IMR-90 (cell line): ENCODE measurements at regions not wholly inside any gene's neighbourhood (a gene's known extent, or its start where the extent isn't known, plus 50 kb on each side); places are given as distances from the start of the nearest gene placed in this dataset.

ENCODE experiments used
- ATAC-seq: fragments of 200-7000 bp; cut with Tn5 transposase; 2 replicates; pipeline ENCODE4 v1.9.1; 2020; ENCODE audit warnings: low read depth, mild to moderate bottlenecking, moderate library complexity
- BruUV-seq: library from RNA; stranded (reverse); fragments of 400-500 nt; replicated peaks from 2 replicates; lab custom pipeline; 2021; lab: Mats Ljungman, UMichigan
- CTCF ChIA-PET: fragments of 300-600 bp; formaldehyde crosslinking; extraction: SDS; loops from one replicate; lab custom pipeline; 2021; ENCODE audit warnings: antibody characterized with exemption; lab: Yijun Ruan, JAX
- POLR2A ChIA-PET: fragments of 300-600 bp; sonication (Branson Sonifier 250); formaldehyde crosslinking; loops from one replicate; lab custom pipeline; 2022; ENCODE audit warnings: antibody characterized with exemption; ENCODE audit not compliant: unreplicated experiment; lab: Charles Lee
- DNase-seq: peaks from one replicate; pipeline ENCODE4 v3.0.0; 2013
- H2AFZ ChIP-seq: replicated peaks from 2 replicates; pipeline ENCODE3; 2013; ENCODE audit warnings: low read length, mild to moderate bottlenecking; ENCODE audit not compliant: poor library complexity
- H2AK5ac ChIP-seq: 2 replicates; pipeline ENCODE4 v1.6.1; 2013; ENCODE audit warnings: low read depth, low read length, inconsistent platforms
- H2AK9ac ChIP-seq: replicated peaks from 2 replicates; pipeline ENCODE3; 2013; ENCODE audit warnings: mild to moderate bottlenecking, low read depth, low read length, moderate library complexity; ENCODE audit not compliant: poor library complexity
- H2BK120ac ChIP-seq: 2 replicates; pipeline ENCODE4 v1.6.1; 2013; ENCODE audit warnings: low read depth, low read length, inconsistent platforms
- H2BK15ac ChIP-seq: 3 replicates; pipeline ENCODE4 v1.6.1; 2013; ENCODE audit warnings: low read depth, low read length, inconsistent platforms
- H2BK20ac ChIP-seq: 2 replicates; pipeline ENCODE4 v1.6.1; 2013; ENCODE audit warnings: low read depth, mild to moderate bottlenecking, inconsistent platforms, low read length, moderate library complexity
- H2BK5ac ChIP-seq: 2 replicates; pipeline ENCODE4 v1.6.1; 2013; ENCODE audit warnings: mild to moderate bottlenecking, low read depth, low read length, inconsistent platforms; ENCODE audit not compliant: poor library complexity, severe bottlenecking
- H3K14ac ChIP-seq: replicated peaks from 2 replicates; pipeline ENCODE4 v1.6.1; 2013; ENCODE audit warnings: low read depth, low read length, inconsistent platforms
- H3K18ac ChIP-seq: 2 replicates; pipeline ENCODE4 v1.6.1; 2013; ENCODE audit warnings: low read depth, low read length, control low read depth
- H3K23ac ChIP-seq: 2 replicates; pipeline ENCODE4 v1.6.1; 2013; ENCODE audit warnings: low read depth, low read length, inconsistent platforms
- H3K27ac ChIP-seq: 2 replicates; pipeline ENCODE4 v1.5.1; 2013; ENCODE audit warnings: mild to moderate bottlenecking, control low read depth, low read length; ENCODE audit not compliant: insufficient read depth
- H3K27me3 ChIP-seq: 2 replicates; pipeline ENCODE4 v1.6.1; 2013; ENCODE audit warnings: low read length; ENCODE audit not compliant: control insufficient read depth, insufficient read depth
- H3K36me3 ChIP-seq: 2 replicates; pipeline ENCODE4 v1.6.1; 2013; ENCODE audit warnings: low read length, mixed read lengths; ENCODE audit not compliant: control insufficient read depth, insufficient read depth
- H3K4ac ChIP-seq: 2 replicates; pipeline ENCODE4 v1.6.1; 2013; ENCODE audit warnings: low read depth, low read length, inconsistent platforms
- H3K4me1 ChIP-seq: 2 replicates; pipeline ENCODE4 v1.6.1; 2013; ENCODE audit warnings: low read length, mixed read lengths; ENCODE audit not compliant: control insufficient read depth, insufficient read depth
- H3K4me2 ChIP-seq: 2 replicates; pipeline ENCODE4 v1.6.1; 2013; ENCODE audit warnings: low read depth, mild to moderate bottlenecking, control low read depth, low read length, moderate library complexity
- H3K4me3 ChIP-seq: 2 replicates; pipeline ENCODE4 v1.5.1; 2013; ENCODE audit warnings: low read depth, mild to moderate bottlenecking, control low read depth, low read length, moderate library complexity; ENCODE audit not compliant: insufficient read depth
- H3K56ac ChIP-seq: 2 replicates; pipeline ENCODE4 v1.6.1; 2013; ENCODE audit warnings: low read length, inconsistent platforms; ENCODE audit not compliant: insufficient read depth; ENCODE audit errors: extremely low read depth
- H3K79me1 ChIP-seq, 2 experiments: 2 replicates each; pipeline ENCODE4 v1.6.1; 2013; ENCODE audit warnings: low read length in 2 of 2, inconsistent platforms in 1 of 2, low read depth in 1 of 2
- H3K9ac ChIP-seq: 2 replicates; pipeline ENCODE4 v1.6.1; 2013; ENCODE audit warnings: low read depth, low read length, control low read depth
- H3K9me1 ChIP-seq: 2 replicates; pipeline ENCODE4 v1.6.1; 2013; ENCODE audit warnings: low read length, inconsistent platforms; ENCODE audit not compliant: insufficient read depth
- H3K9me3 ChIP-seq: 2 replicates; pipeline ENCODE4 v1.6.1; 2013; ENCODE audit warnings: low read length; ENCODE audit not compliant: control insufficient read depth, insufficient read depth
- H4K20me1 ChIP-seq: 2 replicates; pipeline ENCODE4 v1.6.1; 2013; ENCODE audit warnings: low read length, inconsistent platforms; ENCODE audit not compliant: insufficient read depth
- H4K5ac ChIP-seq: 2 replicates; pipeline ENCODE4 v1.6.1; 2013; ENCODE audit warnings: mild to moderate bottlenecking, low read depth, low read length, control low read depth
- H4K8ac ChIP-seq, 2 experiments: 2 replicates each; pipeline ENCODE4 v1.6.1; 2013; ENCODE audit warnings: low read depth in 2 of 2, low read length in 2 of 2, control low read depth in 1 of 2, inconsistent platforms in 1 of 2
- H4K91ac ChIP-seq: 2 replicates; pipeline ENCODE4 v1.6.1; 2013; ENCODE audit warnings: low read depth, low read length, inconsistent platforms; ENCODE audit not compliant: insufficient read depth
- BHLHE40 ChIP-seq: fragments of 150-350 bp; IDR thresholded peaks from 2 replicates; pipeline ENCODE4 v1.6.1; 2016; ENCODE audit warnings: mild to moderate bottlenecking, low read depth, low read length
- CEBPB ChIP-seq: IDR thresholded peaks from 2 replicates; pipeline ENCODE4 v1.6.1; 2012; ENCODE audit warnings: low read depth, low read length, improper control_type of control experiment
- CHD1 ChIP-seq: IDR thresholded peaks from 2 replicates; pipeline ENCODE4 v1.6.1; 2012; ENCODE audit warnings: low read depth, low read length, improper control_type of control experiment
- FOS ChIP-seq: fragments of 150-350 bp; IDR thresholded peaks from 2 replicates; pipeline ENCODE4 v1.6.1; 2016; ENCODE audit warnings: low read depth, low read length
- MAFK ChIP-seq: IDR thresholded peaks from 2 replicates; pipeline ENCODE4 v1.6.1; 2012; ENCODE audit warnings: low read depth, low read length, improper control_type of control experiment
- MAZ ChIP-seq: IDR thresholded peaks from 2 replicates; pipeline ENCODE4 v1.6.1; 2012; ENCODE audit warnings: low read depth, mild to moderate bottlenecking, low read length, improper control_type of control experiment, moderate library complexity, borderline replicate concordance
- MXI1 ChIP-seq: IDR thresholded peaks from 2 replicates; pipeline ENCODE4 v1.6.1; 2012; ENCODE audit warnings: low read depth, mild to moderate bottlenecking, low read length, moderate library complexity, borderline replicate concordance
- NFE2L2 ChIP-seq: fragments of 150-350 bp; IDR thresholded peaks from 2 replicates; pipeline ENCODE4 v1.6.1; 2016; ENCODE audit warnings: low read depth, mild to moderate bottlenecking, low read length
- POLR2A ChIP-seq: IDR thresholded peaks from 2 replicates; pipeline ENCODE4 v1.6.1; 2012; ENCODE audit warnings: mild to moderate bottlenecking, low read depth, low read length
- RAD21 ChIP-seq: IDR thresholded peaks from 2 replicates; pipeline ENCODE4 v1.6.1; 2012; ENCODE audit warnings: low read length, improper control_type of control experiment
- RCOR1 ChIP-seq: IDR thresholded peaks from 2 replicates; pipeline ENCODE4 v1.6.1; 2012; ENCODE audit warnings: mild to moderate bottlenecking, low read length, improper control_type of control experiment; ENCODE audit not compliant: insufficient replicate concordance
- RFX5 ChIP-seq: IDR thresholded peaks from 2 replicates; pipeline ENCODE4 v1.8.0; 2012; ENCODE audit warnings: low read depth, mild to moderate bottlenecking, low read length, moderate library complexity
- SMC3 ChIP-seq: fragments of 150-350 bp; IDR thresholded peaks from 2 replicates; pipeline ENCODE4 v1.6.1; 2016; ENCODE audit warnings: low read depth, mild to moderate bottlenecking, antibody characterized with exemption, low read length, moderate library complexity
- WGBS, 2 experiments: methylation state at CpG; one replicate each; pipeline versions ENCODE4 v1.1.5 to v1.1.7; 2013; ENCODE audit warnings: missing lambda C conversion rate in 2 of 2; ENCODE audit not compliant: insufficient read length in 1 of 2; ENCODE audit errors: extremely low coverage in 2 of 2; 5-methylcytosine and 5-hydroxymethylcytosine counted together
- dilution Hi-C: fragments of 300-500 bp; cut with HindIII; formaldehyde crosslinking; loops from one replicate; pipeline ENCODE4 v1.14.3; 2018; ENCODE audit warnings: low sequenced_read_pairs; ENCODE audit not compliant: unreplicated experiment
- in situ Hi-C: fragments of 300-500 bp; cut with MboI; formaldehyde crosslinking; loops from 3 replicates; pipeline ENCODE4 v1.14.3; 2019; ENCODE audit warnings: low sequenced_read_pairs, inconsistent platforms, mixed read lengths
- intact Hi-C: fragments of 100-400 bp; cut with micrococcal nuclease; formaldehyde crosslinking; loops from 2 replicates; pipeline ENCODE4 v1.10.0; 2022
- TF ChIP-seq, protein P1 (sequence below): conservative IDR thresholded peaks from 2 replicates; pipeline ENCODE4 v1.5.1; 2012; ENCODE audit warnings: mild to moderate bottlenecking, low read depth, low read length, improper control_type of control experiment

DNA sequence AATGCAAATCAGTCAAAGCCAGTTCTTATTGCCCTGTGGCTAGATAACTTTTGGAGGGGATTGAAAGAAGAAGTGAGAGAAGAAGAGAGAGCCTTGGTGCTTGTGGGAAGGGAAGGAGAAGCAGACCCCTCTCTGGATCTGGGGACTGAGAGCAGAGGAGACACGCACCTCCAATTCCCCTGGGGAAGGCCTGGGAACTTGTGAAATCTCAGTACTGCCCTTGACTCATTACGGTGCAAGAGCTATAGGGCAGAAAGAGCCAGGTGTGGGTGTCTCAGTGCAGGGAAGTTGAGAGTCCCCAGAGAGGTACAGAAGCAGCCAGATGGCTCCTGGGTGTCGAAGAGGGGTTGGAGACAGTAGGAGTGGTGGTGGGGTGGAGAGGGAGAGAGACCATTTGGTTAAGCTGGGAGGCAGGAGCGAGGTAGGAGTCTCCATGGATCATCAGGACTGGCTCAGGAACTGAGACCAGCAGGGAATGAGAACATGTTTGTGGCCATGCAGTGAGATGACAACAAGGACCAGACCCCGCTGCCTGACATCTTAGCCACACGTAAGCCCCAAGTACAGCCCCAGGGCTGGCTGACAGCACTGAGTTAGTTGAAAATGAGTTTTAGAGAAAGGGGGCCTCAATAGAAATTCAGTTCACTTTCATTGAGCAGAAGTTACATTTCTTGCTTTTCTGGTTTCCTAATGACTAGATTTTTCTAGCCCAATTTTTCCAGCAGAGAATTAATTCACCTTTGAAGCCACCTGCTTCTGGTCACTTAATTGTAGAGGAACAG lies 238.2 kb downstream of the BUB3 start:
- Histone ChIP-seq H3K4ac (no peak overlapping the region), H3K9me3 (peaks cover 24% of the 10 kb centered on the region), H3K9me1 (no peaks in the 10 kb centered on the region), H2BK120ac (no peak overlapping the region), H3K18ac (no peak overlapping the region), H3K79me1 (no peaks in the 10 kb centered on the region), H4K20me1 (no peaks in the 10 kb centered on the region), H2AK5ac (no peak overlapping the region), H3K36me3 (no peaks in the 10 kb centered on the region), H2AFZ (no peak overlapping the region), H4K5ac (no peak overlapping the region), H3K27ac (no peak overlapping the region), H2AK9ac (no peak overlapping the region), H2BK5ac (no peak overlapping the region), H3K9ac (no peak overlapping the region), H3K4me1 (no peaks in the 10 kb centered on the region), H4K91ac (no peak overlapping the region), H3K4me2 (no peak overlapping the region), H3K56ac (no peak overlapping the region), H2BK20ac (no peak overlapping the region), H4K8ac (no peak overlapping the region), H3K14ac (no peak overlapping the region), H3K27me3 (no peaks in the 10 kb centered on the region), H2BK15ac (no peak overlapping the region), H3K4me3 (no peak overlapping the region), H3K23ac (no peak overlapping the region)
- WGBS, 2 experiments, result 51% methylated on average over 3 of the region's 6 CpGs; no CpG with 5 or more reads in 1 of the 2 experiments
- CTCF ChIA-PET, result no interaction called here
- BruUV-seq, result no TSS peak
- in situ Hi-C loops, result no loop called here
- dilution Hi-C loops, result no loop called here
- no peak for ATAC-seq
- POLR2A ChIA-PET, result no interaction called here
- TF ChIP-seq, protein P1, sequence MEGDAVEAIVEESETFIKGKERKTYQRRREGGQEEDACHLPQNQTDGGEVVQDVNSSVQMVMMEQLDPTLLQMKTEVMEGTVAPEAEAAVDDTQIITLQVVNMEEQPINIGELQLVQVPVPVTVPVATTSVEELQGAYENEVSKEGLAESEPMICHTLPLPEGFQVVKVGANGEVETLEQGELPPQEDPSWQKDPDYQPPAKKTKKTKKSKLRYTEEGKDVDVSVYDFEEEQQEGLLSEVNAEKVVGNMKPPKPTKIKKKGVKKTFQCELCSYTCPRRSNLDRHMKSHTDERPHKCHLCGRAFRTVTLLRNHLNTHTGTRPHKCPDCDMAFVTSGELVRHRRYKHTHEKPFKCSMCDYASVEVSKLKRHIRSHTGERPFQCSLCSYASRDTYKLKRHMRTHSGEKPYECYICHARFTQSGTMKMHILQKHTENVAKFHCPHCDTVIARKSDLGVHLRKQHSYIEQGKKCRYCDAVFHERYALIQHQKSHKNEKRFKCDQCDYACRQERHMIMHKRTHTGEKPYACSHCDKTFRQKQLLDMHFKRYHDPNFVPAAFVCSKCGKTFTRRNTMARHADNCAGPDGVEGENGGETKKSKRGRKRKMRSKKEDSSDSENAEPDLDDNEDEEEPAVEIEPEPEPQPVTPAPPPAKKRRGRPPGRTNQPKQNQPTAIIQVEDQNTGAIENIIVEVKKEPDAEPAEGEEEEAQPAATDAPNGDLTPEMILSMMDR, result no peak
- TF ChIP-seq CHD1, result no peak
- TF ChIP-seq POLR2A, result no peak
- no peak for TF ChIP-seq RCOR1
- TF ChIP-seq NFE2L2, result no peak
- no peak for TF ChIP-seq FOS
- TF ChIP-seq RAD21, result no peak
- no peak for TF ChIP-seq MAFK
- TF ChIP-seq MAZ, result no peak
- no peak for TF ChIP-seq BHLHE40
- no peak for TF ChIP-seq CEBPB
- no peak for TF ChIP-seq SMC3
- no peak for TF ChIP-seq RFX5
- TF ChIP-seq MXI1, result no peak
- intact Hi-C loops, result no loop called here
- no peak for DNase-seq
